ENCODE measurements at regions not wholly inside any gene's neighbourhood (a gene's known extent, or its start where the extent isn't known, plus 50 kb on each side); places are given as distances from the start of the nearest gene placed in this dataset.

DNA sequence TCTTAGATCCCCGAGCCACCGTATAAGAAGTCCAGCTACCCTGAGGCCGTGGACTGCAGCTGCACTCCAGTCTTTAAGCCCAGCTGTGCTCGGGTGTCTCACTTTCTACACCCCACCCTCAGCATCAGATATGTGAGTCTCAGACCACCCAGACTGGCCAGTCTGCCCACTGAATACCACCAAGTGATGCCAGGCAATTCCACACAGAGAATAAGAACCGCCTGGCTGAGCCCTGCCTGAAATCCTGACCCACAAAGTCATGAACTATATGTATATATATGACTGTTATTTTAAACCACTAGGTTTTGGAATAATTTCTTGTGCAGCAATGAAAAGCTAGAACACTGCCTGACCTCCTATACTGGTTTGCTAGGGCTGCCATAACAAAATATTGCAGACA, 106.7 kb downstream of the FOXF2 start:
- H3K27me3 ChIP-seq (ENCODE audit: control insufficient read depth, insufficient read depth, low read length) = no peaks in the 10 kb centered on the region
- H3K36me3 ChIP-seq (ENCODE audit: control insufficient read depth, insufficient read depth, low read length) = no peaks in the 10 kb centered on the region
- no peak overlapping the region for H2BK120ac ChIP-seq (ENCODE audit: low read depth, low read length)
- no peak overlapping the region for H2AK9ac ChIP-seq (replicated peaks; ENCODE audit: low read depth, low read length, poor library complexity)
- intact Hi-C loops (cut with micrococcal nuclease) (no loop called here), in situ Hi-C loops (cut with MboI; ENCODE audit: low sequenced_read_pairs) (no loop called here), dilution Hi-C loops (cut with HindIII; ENCODE audit: low sequenced_read_pairs, unreplicated experiment) (no loop called here)
- ATAC-seq (ENCODE audit: low read depth) = no peak
- H2BK20ac ChIP-seq (ENCODE audit: low read depth, low read length) = no peak overlapping the region
- no peak overlapping the region for H3K4me3 ChIP-seq (ENCODE audit: insufficient read depth, low read depth, low read length)
- H2AFZ ChIP-seq (replicated peaks; ENCODE audit: low read length, poor library complexity) = no peak overlapping the region
- ChIA-PET CTCF (no interaction called here), POLR2A (ENCODE audit: unreplicated experiment) (no interaction called here)
- H2BK5ac ChIP-seq (ENCODE audit: low read depth, low read length, poor library complexity, severe bottlenecking) = no peak overlapping the region
- H3K9ac ChIP-seq (ENCODE audit: low read depth, low read length) = no peak overlapping the region
- 60% methylated on average over 1 of the region's 5 CpGs; no CpG with 5 or more reads in 1 of the 2 experiments for WGBS, 2 experiments (ENCODE audit: extremely low coverage in 2 of 2, insufficient read length in 1 of 2)
- H2AK5ac ChIP-seq (ENCODE audit: low read depth, low read length) = no peak overlapping the region
- no peak overlapping the region for H4K5ac ChIP-seq (ENCODE audit: low read depth, low read length)
- no peaks in the 10 kb centered on the region for H4K20me1 ChIP-seq (ENCODE audit: insufficient read depth, low read length)
- H3K18ac ChIP-seq (ENCODE audit: low read depth, low read length) = no peak overlapping the region
- H3K4me2 ChIP-seq (ENCODE audit: low read depth, low read length) = no peak overlapping the region
- H2BK15ac ChIP-seq (ENCODE audit: low read depth, low read length) = no peak overlapping the region
- 0 out of 2 replicates have a peak, but pooled peaks cover 4% of the 10 kb centered on the region for H3K9me1 ChIP-seq (ENCODE audit: insufficient read depth, low read length)
- TF ChIP-seq RCOR1 (IDR thresholded peaks at IDR 0.05; ENCODE audit: insufficient replicate concordance, low read length) (no peak), MXI1 (IDR thresholded peaks at IDR 0.05; ENCODE audit: borderline replicate concordance, low read depth, low read length) (no peak), CEBPB (IDR thresholded peaks at IDR 0.05; ENCODE audit: low read depth, low read length) (no peak), NFE2L2 (IDR thresholded peaks at IDR 0.05; ENCODE audit: low read depth, low read length) (no peak), POLR2A (IDR thresholded peaks at IDR 0.05; ENCODE audit: low read depth, low read length) (no peak), CHD1 (IDR thresholded peaks at IDR 0.05; ENCODE audit: low read depth, low read length) (no peak)
- TF ChIP-seq, protein P1, sequence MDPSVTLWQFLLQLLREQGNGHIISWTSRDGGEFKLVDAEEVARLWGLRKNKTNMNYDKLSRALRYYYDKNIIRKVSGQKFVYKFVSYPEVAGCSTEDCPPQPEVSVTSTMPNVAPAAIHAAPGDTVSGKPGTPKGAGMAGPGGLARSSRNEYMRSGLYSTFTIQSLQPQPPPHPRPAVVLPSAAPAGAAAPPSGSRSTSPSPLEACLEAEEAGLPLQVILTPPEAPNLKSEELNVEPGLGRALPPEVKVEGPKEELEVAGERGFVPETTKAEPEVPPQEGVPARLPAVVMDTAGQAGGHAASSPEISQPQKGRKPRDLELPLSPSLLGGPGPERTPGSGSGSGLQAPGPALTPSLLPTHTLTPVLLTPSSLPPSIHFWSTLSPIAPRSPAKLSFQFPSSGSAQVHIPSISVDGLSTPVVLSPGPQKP (IDR thresholded peaks at IDR 0.05; ENCODE audit: borderline replicate concordance, low read depth, low read length) = no peak
- H3K23ac ChIP-seq (ENCODE audit: low read depth, low read length) = no peak overlapping the region
- H3K79me1 ChIP-seq (ENCODE audit: low read depth in 1 of 2, low read length in 2 of 2) = no peaks in the 10 kb centered on the region
- no TSS peak for BruUV-seq (replicated peaks)
- no peak overlapping the region for H3K14ac ChIP-seq (replicated peaks; ENCODE audit: low read depth, low read length)
- no peak overlapping the region for H4K91ac ChIP-seq (ENCODE audit: insufficient read depth, low read depth, low read length)
- no peak overlapping the region for H4K8ac ChIP-seq (ENCODE audit: low read depth in 2 of 2, low read length in 2 of 2)
- no peak for DNase-seq
- H3K9me3 ChIP-seq (ENCODE audit: control insufficient read depth, insufficient read depth, low read length) = peaks cover 9% of the 10 kb centered on the region
- no peak overlapping the region for H3K27ac ChIP-seq (ENCODE audit: insufficient read depth, low read length)
- no peaks in the 10 kb centered on the region for H3K4me1 ChIP-seq (ENCODE audit: control insufficient read depth, insufficient read depth, low read length)
- H3K4ac ChIP-seq (ENCODE audit: low read depth, low read length) = no peak overlapping the region
- H3K56ac ChIP-seq (ENCODE audit: extremely low read depth, insufficient read depth, low read length) = no peak overlapping the region

Measured in IMR-90 (cell line).